GM19455 (cell line): ENCODE measurements at regions not wholly inside any gene's neighbourhood (a gene's known extent, or its start where the extent isn't known, plus 50 kb on each side); places are given as distances from the start of the nearest gene placed in this dataset.

Experiments
- ATAC-seq: cut with Tn5 transposase; IDR thresholded peaks from one replicate; pipeline ENCODE4 v1.9.1; 2021; ENCODE audit not compliant: unreplicated experiment

DNA sequence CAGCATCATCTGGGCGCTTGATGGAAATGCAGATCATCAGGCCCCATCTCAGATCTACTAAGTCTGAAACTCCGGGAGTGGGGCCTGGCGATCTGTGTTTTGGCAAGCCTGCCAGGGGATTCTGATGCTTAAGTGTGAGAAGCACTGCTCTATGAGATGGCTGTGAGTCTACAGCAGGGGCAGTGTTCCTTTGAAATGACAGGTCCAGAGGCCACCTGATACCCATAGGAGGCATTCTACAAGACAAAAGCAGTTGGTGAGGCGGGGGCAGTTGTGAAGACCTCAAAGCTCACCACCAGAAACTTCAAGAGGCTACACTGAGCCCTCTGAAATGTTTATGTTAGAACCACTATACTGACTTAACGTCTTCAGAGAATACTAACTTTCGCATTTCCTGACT lies 86.9 kb upstream of the SPATA31D4 start:
- no peak for ATAC-seq

DNA sequence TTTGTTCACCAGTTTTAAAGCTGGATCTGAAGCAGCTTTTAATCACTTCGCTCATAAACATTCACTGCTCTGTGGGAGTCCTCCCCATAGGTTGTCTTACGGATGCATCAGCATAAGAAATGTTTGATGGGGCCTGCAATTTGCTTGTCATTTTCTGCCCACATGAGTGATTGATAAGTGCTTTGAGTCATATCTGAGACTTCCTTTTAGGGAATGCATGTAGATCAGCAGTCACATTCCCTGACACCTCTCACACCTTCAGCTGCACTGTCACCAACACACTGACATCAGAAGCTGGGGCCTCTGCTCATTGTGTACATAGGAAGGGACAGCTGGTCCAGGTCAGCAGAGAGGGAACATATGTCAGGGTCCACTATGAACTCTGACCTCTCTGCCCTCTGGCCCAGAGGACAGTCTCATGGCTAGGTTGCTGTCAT lies 84.1 kb upstream of the SPATA31D4 start:
- no peak for ATAC-seq

DNA sequence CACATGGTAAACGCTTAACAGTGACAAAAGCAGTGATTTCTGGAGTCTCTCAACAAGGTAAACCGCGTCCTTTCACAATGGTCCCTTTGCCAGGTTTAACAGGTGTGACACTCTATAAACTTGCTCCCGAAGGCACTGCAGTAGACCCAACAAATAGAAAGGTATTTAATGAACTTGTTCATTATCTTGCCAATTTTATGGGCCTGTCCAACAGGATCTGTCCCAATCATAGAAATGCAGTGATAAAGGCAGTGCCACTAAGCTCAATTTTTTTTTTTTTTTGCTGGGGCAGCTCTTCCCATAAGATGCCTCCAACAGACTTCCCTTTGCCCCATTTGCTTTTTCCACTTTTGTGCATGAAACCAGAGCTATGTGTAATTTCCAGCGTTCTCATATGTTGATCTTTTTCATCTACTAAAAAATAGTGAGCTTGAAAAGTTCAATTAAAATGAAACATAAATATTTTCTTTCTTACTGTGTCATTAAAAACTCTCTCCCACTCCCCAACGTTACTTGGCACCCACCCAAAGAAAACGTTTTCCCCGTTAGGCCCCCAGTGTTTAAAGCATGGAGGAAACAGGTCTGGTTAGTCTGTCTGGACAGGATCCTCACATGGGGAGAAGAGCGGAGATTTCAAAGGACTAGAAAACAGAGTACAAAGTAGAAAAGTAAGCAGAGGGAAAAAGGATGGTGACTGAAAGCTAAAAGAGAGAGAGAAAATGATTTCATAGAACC lies 80.9 kb upstream of the SPATA31D4 start:
- ATAC-seq: no peak

DNA sequence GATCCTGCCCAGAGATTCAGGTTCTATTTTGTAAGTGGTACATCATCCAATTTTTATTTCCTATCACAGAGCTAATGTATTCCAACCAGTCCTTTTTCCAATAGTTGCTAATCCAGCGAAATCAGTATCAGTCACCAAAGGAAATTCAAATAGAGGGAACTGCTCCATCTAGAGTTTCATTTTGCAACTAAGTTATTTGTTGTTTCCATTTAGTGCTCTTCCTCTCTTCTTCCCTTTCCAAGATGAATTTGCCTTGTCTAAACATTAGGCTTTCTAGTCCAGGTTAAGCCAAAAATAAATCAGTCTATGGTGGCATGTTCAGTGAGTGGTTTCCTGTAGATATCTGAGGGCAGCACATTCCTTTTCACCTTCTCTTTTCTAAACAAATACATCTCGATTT lies 79.8 kb upstream of the SPATA31D4 start:
- ATAC-seq: no peak

DNA sequence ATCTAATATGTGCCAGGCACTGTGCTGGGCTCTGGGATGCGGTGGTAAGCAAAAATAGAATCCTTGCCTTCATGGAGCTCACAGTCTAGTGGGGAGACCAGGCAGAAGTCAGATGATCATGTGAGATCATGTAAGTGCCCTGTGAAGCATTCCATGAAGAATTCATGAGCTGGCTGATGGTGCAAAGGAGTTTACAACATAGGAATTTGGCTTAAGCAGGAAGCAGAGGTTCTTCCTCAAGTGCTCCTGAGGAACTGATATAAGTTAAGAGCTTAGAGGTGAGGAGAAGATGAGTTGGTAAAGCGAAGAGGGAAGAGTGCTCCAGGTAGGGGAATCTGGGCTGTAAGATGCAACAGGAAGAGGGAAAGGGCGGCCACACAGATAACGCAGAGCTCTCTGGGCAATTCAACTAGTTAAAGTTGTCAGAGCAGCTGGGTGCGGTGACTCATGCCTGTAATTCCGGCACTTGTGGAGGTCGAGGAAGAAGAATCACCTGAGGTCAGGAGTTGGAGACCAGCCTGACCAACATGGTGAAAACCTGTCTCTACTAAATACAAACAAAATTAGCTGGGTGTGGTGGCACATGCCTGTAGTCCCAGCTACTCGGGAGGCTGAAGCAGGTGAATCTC lies 78.5 kb upstream of the SPATA31D4 start:
- no peak for ATAC-seq

DNA sequence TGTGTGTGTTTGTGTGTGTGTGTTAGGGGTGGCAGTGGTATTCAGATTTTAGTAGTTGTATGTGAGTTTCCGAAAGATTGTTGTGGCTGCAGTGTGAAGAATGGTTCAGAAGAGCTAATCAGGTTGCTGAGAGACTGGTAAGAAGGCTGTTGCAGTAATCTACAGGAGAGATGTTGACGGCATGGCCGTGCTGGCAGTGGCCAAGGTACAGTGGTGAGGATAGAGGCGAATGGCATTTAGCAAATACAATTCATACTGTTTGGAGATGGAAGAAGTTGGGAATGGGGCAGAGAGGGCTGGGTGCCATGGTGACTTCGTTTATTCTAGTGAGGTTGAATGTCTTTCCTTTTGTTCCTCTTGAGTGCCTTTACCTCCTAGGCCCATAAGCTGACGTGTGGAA lies 77.5 kb upstream of the SPATA31D4 start:
- no peak for ATAC-seq

DNA sequence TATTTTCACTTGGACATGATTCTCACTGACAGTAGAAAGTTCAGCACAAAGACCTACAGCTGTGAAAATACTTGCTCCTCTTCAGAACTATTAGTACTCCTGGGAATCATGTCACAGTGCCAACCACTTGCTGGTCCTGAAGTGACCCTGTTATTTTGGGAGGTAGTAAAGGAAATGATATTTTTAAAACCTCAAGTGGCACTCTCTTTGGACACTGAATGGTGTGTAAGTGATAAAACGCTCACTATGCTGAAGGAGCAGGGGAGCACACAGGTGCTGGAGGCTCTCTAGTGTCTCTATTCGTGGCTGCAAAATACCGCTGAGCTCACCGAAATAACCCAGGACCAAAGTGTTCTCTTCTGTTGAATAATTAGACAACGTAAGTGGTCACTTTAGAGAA lies 76.9 kb upstream of the SPATA31D4 start:
- ATAC-seq: no peak

DNA sequence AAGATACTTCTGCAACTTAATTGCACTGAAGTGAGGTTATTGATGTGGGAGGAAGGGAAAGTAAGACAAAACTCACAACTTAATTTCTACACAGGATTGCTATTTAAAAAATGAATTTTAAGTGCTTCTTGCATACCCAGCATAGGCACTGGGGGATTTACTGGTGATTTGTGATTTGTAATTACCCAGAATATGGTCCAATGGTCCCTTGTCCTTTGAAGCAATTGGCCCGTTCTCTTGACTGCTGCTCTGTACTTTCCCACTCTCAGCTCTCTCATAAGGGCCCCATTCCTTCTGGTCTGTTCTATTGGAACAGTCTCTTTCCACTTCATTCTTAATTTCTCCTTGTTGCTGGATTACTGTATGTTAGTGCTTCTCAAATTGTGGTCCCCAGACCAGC lies 75.4 kb upstream of the SPATA31D4 start:
- no peak for ATAC-seq

DNA sequence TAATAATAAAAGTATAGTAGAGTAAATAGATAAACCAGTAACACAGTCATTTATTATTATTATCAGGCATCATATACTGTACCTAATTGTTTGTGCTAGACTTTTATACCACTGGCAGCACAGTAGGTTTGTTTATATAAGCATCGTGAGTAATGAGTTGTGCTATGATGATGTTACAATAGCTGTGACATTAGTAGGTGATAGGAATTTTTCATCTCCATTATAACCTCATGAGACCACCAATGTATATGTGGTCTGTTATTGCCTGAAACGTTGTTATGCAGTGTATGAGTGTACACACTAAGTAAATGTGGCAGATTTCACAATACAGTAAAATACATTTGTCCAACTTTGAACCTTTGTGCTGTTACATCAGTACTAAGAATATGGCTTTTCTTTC lies 72.7 kb upstream of the SPATA31D4 start:
- no peak for ATAC-seq

DNA sequence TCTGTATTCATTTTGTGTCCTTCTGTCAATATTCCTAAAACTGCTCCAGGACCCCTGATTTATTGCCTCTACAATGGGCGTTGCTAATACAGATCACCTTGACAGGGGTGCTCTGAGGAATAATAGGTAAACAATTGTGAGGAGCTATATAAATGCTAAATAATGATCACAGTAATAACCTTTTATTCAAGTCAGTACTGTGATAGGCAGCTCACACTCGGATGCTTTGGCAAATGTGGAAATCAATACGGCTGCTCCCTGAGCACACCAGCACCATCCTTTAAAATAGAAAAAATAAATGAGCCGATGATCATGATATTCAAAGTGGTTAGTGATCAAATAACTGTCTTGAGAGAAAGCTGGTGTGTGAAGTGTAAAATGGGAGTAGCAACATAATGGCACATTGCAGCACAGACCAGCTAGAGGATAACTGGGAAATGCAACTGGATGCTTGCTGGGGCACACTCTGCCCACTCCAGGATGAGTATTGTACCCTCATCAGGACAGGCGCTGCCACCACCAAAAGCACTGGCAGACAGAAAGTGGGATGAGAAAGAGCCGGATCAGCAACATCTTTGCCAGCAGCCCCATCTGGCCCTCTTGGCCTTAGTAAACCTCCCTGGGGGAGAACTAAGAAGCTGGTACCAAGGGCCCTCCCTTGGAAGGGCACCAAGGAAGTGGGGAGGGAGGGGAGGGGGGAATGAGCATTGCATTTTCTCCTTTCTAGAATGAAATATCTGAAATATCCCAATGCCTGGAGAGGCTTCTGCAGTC lies 69.4 kb upstream of the SPATA31D4 start:
- no peak for ATAC-seq

DNA sequence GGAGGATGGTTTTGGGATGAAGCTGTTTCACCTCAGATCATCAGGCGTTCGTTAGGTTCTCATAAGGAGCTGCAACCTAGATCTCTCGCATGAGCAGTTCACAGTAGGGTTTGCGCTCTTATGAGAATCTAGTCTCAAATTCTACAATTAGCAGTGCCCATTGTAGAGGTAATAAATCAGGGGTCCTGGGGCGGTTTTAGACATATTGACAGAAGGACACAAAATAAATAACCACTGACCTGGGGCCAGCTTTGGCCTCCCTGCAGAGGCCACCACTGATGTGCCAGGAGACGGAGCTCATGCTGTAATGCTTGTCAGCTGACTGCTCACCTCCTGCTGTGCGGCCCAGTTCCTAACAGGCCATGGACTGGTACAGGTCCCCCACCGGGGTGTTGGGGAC lies 67.6 kb upstream of the SPATA31D4 start:
- no peak for ATAC-seq

DNA sequence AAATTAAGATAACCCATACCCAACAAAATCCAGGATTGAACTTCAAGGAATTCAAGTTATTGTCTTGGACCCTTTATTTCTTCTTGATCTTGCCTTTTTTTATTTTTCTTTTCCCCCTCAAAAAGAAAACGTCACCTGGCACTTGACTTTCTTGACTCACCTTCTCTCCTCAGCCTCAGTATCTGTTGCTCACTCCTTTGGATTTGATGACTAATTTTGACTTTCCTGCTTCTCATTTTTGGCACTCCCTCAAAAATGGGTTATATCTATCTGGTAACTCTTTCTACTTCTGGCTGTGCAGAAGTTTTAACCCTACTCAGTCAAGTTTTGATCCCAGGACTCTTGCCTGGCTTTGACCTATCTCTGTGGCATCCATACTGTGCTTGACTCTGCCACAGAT lies 66.6 kb upstream of the SPATA31D4 start:
- ATAC-seq: no peak

DNA sequence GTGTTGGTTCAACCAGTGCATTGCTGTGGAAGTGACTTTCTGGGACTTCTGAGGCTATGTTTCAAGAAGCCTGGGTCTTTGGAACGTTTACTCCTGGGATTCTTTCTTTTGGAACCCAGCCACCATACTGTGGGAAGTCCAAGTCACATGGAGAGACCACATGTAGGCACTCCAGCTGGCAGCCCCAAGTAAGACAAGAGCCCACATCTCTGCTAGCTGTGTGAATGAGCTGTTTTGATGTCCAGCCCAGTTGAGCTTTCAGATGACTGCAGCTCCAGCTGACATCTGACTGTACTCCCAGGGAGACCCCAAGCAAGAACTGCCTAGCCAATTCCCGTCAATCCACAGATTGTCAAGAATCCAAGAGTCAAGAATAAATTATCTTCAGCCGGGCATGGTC lies 60.1 kb upstream of the SPATA31D4 start:
- ATAC-seq: no peak

DNA sequence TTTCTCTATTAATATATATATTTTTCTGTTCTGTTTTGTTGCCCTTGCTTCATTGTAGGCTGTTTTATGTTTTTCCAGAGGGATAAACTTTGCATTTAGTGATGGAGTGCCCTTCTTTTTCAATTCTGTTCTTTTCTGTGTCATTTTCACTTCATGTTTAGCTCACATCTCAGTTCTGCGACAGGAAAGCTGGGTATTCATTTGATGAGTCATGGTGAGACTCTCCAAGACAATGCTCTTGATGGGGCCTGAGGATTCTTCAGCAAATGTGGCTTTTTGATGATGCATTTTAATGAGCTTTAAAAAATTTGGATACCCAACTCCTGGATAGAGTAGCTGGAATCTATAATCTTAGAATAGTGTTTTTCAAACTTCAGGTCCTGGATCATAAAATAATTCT lies 56.5 kb upstream of the SPATA31D4 start:
- ATAC-seq: no peak

DNA sequence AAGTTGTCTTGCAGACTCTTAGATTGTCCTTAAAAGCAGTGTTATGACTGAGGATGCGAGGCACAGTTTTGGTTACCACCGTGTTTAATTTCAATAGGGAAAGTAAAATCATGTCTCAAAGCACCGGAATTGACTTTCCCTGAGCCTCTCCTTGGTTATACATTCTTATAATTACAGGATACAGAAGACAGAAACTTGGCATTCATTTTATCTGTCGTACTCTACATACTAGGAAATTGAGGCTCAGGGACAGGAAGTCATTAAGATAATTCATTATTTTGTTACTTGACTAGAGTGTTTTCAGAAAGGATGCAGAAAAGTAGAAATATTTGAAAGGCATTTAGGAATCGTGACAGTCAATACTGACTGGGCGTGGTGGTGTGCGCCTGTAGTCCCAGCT lies 54.0 kb upstream of the SPATA31D4 start:
- no peak for ATAC-seq

DNA sequence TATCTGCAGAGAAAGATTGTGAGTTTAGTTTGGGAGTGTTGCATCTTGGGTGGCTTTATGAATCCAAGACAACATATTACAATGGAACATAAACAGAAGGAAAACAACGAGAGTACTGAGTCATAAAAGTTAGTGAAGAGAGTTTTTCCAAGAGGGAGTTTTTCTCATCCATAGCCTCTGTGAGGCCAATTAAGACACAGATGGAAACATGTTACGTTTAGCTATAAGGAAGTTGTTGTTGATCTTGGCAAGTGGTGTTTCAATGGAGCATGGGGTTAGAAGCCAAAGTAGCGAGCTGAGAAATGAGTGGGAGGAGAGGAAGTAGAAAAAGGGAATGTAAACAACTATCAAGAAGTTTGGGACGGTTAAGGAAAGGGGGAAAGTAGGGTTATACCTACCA lies 53.3 kb upstream of the SPATA31D4 start:
- ATAC-seq: no peak

DNA sequence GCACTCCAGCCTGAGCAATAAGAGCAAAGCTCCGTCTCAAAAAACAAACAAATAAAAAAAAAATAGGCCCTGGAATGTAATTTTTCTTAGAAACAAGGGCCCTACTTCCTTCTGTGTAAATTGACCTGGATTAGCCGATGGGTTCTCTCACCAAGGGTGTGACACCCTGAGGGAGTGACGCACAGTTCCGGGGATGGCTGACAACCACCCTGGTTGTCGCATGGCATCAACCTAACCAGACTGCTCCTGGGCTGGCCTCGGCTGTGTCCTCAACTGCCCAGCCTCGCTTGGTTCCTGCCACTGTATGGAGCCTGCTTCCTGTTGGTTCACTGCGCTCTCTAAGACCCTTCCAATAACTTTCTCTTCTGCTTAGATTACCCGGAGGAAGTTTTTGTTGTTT lies 51.2 kb upstream of the SPATA31D4 start:
- no peak for ATAC-seq
